Panc1 (cell line): ENCODE measurements at regions not wholly inside any gene's neighbourhood (a gene's known extent, or its start where the extent isn't known, plus 50 kb on each side); places are given as distances from the start of the nearest gene placed in this dataset.

ENCODE experiments used
- POLR2AphosphoS5 ChIP-seq: IDR thresholded peaks from 2 replicates; pipeline ENCODE4 v1.6.1; 2012; ENCODE audit warnings: mild to moderate bottlenecking, low read depth, low read length, moderate library complexity
- SIN3A ChIP-seq: IDR thresholded peaks from 2 replicates; pipeline ENCODE4 v1.6.1; 2012; ENCODE audit warnings: low read depth, mild to moderate bottlenecking, low read length, moderate library complexity, borderline replicate concordance; ENCODE audit not compliant: insufficient read depth
- TF ChIP-seq, protein P1 (sequence below): fragments of 450-650 bp; IDR thresholded peaks from 2 replicates; pipeline ENCODE4 v1.5.1; 2017; ENCODE audit warnings: mild to moderate bottlenecking
- TF ChIP-seq, protein P2 (sequence below), 2 experiments: IDR thresholded peaks; 2 replicates each; pipeline ENCODE4 v1.6.1; 2011 to 2012; ENCODE audit warnings: low read depth in 2 of 2, control low read depth in 1 of 2, low read length in 1 of 2, mild to moderate bottlenecking in 1 of 2, moderate library complexity in 1 of 2; ENCODE audit not compliant: insufficient read depth in 1 of 2

DNA sequence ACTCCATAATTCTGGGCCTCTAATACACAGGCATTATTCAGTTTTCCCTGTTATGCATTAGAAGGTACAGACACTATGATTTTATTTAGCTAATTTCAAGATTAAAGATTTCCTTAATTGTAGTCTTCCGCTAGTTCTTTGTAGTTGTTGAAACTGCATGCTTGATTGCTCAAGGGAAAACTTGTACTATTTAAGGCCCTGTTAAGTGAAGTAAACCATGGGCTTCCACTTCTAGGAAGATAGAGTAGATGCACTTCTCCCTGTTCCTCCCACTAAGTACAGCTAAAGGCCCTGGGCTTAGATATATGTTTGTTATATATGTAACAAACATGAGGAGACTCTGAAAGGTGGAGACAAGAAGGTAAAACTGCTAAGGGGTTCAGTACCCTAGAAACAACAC, 215.8 kb upstream of the LEF1 start:
- TF ChIP-seq, protein P1, sequence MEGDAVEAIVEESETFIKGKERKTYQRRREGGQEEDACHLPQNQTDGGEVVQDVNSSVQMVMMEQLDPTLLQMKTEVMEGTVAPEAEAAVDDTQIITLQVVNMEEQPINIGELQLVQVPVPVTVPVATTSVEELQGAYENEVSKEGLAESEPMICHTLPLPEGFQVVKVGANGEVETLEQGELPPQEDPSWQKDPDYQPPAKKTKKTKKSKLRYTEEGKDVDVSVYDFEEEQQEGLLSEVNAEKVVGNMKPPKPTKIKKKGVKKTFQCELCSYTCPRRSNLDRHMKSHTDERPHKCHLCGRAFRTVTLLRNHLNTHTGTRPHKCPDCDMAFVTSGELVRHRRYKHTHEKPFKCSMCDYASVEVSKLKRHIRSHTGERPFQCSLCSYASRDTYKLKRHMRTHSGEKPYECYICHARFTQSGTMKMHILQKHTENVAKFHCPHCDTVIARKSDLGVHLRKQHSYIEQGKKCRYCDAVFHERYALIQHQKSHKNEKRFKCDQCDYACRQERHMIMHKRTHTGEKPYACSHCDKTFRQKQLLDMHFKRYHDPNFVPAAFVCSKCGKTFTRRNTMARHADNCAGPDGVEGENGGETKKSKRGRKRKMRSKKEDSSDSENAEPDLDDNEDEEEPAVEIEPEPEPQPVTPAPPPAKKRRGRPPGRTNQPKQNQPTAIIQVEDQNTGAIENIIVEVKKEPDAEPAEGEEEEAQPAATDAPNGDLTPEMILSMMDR, result no peak
- TF ChIP-seq SIN3A (no peak), POLR2AphosphoS5 (no peak)
- TF ChIP-seq, protein P2, sequence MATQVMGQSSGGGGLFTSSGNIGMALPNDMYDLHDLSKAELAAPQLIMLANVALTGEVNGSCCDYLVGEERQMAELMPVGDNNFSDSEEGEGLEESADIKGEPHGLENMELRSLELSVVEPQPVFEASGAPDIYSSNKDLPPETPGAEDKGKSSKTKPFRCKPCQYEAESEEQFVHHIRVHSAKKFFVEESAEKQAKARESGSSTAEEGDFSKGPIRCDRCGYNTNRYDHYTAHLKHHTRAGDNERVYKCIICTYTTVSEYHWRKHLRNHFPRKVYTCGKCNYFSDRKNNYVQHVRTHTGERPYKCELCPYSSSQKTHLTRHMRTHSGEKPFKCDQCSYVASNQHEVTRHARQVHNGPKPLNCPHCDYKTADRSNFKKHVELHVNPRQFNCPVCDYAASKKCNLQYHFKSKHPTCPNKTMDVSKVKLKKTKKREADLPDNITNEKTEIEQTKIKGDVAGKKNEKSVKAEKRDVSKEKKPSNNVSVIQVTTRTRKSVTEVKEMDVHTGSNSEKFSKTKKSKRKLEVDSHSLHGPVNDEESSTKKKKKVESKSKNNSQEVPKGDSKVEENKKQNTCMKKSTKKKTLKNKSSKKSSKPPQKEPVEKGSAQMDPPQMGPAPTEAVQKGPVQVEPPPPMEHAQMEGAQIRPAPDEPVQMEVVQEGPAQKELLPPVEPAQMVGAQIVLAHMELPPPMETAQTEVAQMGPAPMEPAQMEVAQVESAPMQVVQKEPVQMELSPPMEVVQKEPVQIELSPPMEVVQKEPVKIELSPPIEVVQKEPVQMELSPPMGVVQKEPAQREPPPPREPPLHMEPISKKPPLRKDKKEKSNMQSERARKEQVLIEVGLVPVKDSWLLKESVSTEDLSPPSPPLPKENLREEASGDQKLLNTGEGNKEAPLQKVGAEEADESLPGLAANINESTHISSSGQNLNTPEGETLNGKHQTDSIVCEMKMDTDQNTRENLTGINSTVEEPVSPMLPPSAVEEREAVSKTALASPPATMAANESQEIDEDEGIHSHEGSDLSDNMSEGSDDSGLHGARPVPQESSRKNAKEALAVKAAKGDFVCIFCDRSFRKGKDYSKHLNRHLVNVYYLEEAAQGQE (IDR thresholded peaks at IDR 0.05; ENCODE audit: insufficient read depth in 1 of 2, low read depth in 2 of 2, low read length in 1 of 2), result no peak
